ENCODE measurements at regions not wholly inside any gene's neighbourhood (a gene's known extent, or its start where the extent isn't known, plus 50 kb on each side); places are given as distances from the start of the nearest gene placed in this dataset.

DNA sequence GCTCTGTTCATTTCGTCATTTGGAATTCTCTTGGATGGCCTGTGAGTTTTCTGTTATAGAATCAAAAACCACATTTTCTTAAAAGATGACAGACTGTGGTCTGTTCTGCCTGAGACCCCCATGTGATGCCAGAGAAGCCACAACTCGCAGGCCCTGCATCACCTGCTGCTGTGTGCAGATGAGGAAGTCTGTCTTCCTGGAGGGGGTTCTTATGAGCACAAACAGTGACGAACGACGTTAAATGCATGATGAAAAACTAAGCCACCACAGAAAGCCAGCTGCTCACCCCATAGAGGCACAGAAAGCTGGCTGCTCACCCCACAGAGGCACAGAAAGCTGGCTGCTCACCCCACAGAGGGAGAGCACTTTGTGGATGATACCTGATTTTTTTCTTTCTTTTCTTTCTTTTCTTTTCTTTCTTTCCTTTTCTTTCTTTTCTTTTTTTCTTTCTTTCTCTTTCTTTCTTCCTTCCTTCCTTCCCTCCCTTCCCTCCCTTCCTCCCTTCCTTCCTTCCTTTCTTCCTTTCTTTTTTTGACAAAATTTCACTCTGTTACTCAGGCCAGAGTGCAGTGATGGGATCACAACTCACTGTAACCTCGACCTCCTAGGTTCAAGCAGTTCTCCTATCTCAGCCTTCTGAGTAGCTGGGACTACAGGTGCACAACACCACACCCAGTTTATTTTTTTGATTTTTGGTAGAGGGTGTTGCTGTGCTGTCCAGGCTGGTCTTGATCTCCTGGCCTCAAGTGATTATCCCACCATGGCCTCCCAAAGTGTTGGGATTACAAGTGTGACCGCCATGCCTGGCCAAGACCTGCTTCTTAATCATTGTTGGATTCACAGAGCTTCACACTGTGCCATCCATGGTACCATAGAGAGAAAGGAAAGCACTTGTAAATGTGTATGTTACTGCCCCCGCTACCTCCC, 1191.4 kb downstream of the UQCRFS1 start:
- Histone ChIP-seq H3K27ac (no peak overlapping the region), H3K27me3 (no peaks in the 10 kb centered on the region), H3K36me3 (no peaks in the 10 kb centered on the region), H3K4me1 (peaks cover 0 to 5% (median 0%) of the 10 kb centered on the region in 4 donors), H3K9me3 (no peaks in the 10 kb centered on the region), H3K4me3 (no peak overlapping the region)
- DNase-seq: no peak
- TF ChIP-seq, protein P1, sequence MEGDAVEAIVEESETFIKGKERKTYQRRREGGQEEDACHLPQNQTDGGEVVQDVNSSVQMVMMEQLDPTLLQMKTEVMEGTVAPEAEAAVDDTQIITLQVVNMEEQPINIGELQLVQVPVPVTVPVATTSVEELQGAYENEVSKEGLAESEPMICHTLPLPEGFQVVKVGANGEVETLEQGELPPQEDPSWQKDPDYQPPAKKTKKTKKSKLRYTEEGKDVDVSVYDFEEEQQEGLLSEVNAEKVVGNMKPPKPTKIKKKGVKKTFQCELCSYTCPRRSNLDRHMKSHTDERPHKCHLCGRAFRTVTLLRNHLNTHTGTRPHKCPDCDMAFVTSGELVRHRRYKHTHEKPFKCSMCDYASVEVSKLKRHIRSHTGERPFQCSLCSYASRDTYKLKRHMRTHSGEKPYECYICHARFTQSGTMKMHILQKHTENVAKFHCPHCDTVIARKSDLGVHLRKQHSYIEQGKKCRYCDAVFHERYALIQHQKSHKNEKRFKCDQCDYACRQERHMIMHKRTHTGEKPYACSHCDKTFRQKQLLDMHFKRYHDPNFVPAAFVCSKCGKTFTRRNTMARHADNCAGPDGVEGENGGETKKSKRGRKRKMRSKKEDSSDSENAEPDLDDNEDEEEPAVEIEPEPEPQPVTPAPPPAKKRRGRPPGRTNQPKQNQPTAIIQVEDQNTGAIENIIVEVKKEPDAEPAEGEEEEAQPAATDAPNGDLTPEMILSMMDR (IDR thresholded peaks at IDR 0.05): no peak
- TF ChIP-seq EP300 (IDR thresholded peaks at IDR 0.05) (no peak), POLR2A (IDR thresholded peaks at IDR 0.05) (no peak), POLR2AphosphoS5 (IDR thresholded peaks at IDR 0.05) (no peak)
- intact Hi-C loops (cut with DNase I): no loop called here
- 57 to 66% methylated on average over 8 of the region's 8 CpGs for WGBS, 2 donors

DNA sequence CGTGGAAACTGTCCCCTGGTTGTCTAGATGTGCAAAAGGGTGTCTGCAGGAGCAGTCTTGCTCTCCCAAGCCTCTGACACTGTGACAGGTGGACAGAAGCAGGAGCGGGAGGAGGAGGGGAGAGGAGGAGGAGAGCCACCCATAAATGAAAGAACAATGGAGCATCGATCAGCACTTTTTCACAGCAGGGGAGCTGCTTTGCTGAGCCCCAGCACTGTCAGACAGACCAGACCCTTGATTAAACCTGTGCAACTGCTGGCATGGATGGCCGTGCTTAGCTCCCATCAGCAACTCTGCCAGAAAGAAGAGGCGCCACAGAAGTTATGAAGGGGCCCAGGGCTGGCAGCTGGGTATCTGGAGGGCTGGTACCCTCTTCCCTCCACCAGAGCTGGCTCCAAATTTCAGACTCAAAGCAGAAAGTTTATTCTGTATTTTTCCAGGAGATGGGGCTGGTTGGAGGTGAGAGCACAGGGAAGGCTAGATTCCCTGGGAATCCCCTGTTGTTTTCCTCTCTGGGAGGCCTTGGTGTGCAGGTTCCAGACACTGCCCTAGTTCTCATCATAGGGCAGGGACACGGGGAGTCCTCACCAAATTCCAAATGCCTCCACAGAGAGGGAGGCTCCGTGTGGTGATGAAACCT, 1192.2 kb downstream of the UQCRFS1 start:
- intact Hi-C loops (cut with DNase I): no loop called here
- H3K27me3 ChIP-seq: no peaks in the 10 kb centered on the region
- no peak overlapping the region for H3K27ac ChIP-seq
- H3K4me1 ChIP-seq: peaks cover 0 to 5% (median 0%) of the 10 kb centered on the region in 4 donors
- H3K4me3 ChIP-seq: no peak overlapping the region
- WGBS, 2 donors: 58 to 60% methylated on average over 7 of the region's 7 CpGs
- no peaks in the 10 kb centered on the region for H3K9me3 ChIP-seq
- DNase-seq: no peak
- no peaks in the 10 kb centered on the region for H3K36me3 ChIP-seq
- TF ChIP-seq POLR2AphosphoS5 (IDR thresholded peaks at IDR 0.05) (no peak), POLR2A (IDR thresholded peaks at IDR 0.05) (no peak), EP300 (IDR thresholded peaks at IDR 0.05) (no peak)
- TF ChIP-seq, protein P1 (IDR thresholded peaks at IDR 0.05): no peak

DNA sequence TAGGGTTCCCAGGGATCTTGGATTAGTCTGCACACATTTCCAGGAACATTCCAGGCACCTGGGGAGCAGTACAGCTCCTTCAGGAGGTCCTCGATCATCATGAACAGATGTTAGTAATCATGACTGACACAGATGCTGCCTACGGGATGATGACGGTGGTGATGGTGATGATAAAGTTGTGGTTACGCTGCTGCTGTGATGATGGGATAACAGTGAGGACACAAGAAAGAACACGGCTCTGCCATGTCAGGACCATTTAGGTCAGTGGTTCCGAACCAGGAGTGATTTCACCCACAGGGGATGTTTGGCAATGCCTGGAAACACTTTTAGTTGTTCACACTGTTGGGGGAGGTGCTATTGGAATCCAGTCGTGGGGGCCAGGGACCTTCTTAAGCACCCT, 1193.0 kb downstream of the UQCRFS1 start:
- DNase-seq: no peak
- WGBS, 2 donors: 79 to 80% methylated on average over 7 of the region's 7 CpGs
- H3K27me3 ChIP-seq: no peaks in the 10 kb centered on the region
- no peaks in the 10 kb centered on the region for H3K9me3 ChIP-seq
- TF ChIP-seq POLR2A (IDR thresholded peaks at IDR 0.05) (no peak), POLR2AphosphoS5 (IDR thresholded peaks at IDR 0.05) (no peak), EP300 (IDR thresholded peaks at IDR 0.05) (no peak)
- TF ChIP-seq, protein P1 (IDR thresholded peaks at IDR 0.05): no peak
- no peak overlapping the region for H3K4me3 ChIP-seq
- peaks cover 0 to 5% (median 0%) of the 10 kb centered on the region in 4 donors for H3K4me1 ChIP-seq
- intact Hi-C loops (cut with DNase I): no loop called here
- H3K27ac ChIP-seq: no peak overlapping the region
- H3K36me3 ChIP-seq: no peaks in the 10 kb centered on the region

DNA sequence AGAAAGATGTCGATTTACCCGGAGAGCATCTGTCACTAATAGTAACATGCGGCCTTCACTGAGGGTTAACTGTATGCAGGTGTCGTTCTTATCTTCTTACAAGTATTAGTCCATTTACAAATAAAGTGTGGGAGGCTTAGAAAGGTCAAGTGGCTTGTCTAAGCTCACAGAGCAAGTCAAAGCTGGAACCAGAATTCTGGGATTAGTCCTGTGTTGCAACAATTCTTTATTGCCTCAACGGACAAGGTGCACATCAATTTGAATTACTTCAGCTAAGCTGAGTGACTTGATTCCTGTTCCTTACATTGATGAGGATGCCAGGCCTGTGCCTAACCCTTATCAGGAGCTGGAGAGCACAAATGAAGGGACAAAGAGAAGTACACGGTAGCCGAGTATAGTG, 1193.6 kb downstream of the UQCRFS1 start:
- TF ChIP-seq POLR2A (IDR thresholded peaks at IDR 0.05) (no peak), POLR2AphosphoS5 (IDR thresholded peaks at IDR 0.05) (no peak), EP300 (IDR thresholded peaks at IDR 0.05) (no peak)
- TF ChIP-seq, protein P1 (IDR thresholded peaks at IDR 0.05): no peak
- H3K36me3 ChIP-seq: no peaks in the 10 kb centered on the region
- DNase-seq: no peak
- no peak overlapping the region for H3K27ac ChIP-seq
- peaks cover 0 to 5% (median 0%) of the 10 kb centered on the region in 4 donors for H3K4me1 ChIP-seq
- no peaks in the 10 kb centered on the region for H3K9me3 ChIP-seq
- H3K27me3 ChIP-seq: no peaks in the 10 kb centered on the region
- 74 to 81% methylated on average over 7 of the region's 7 CpGs for WGBS, 2 donors
- intact Hi-C loops (cut with DNase I): no loop called here
- H3K4me3 ChIP-seq: no peak overlapping the region

Measured in sigmoid colon (tissue), 6 donors.